HFF-Myc (cell line): ENCODE measurements at regions not wholly inside any gene's neighbourhood (a gene's known extent, or its start where the extent isn't known, plus 50 kb on each side); places are given as distances from the start of the nearest gene placed in this dataset.

Experiments
- DNase-seq: peaks from one replicate; pipeline ENCODE4 v3.0.0-alpha.2; 2011; ENCODE audit warnings: low read depth; ENCODE audit errors: extremely low read depth
- H3K4me3 ChIP-seq: replicated peaks from 2 replicates; pipeline ENCODE4 v1.5.1; 2011; ENCODE audit warnings: low read depth, mild to moderate bottlenecking, control low read depth, low read length
- TF ChIP-seq, protein P1 (sequence below): IDR thresholded peaks from 2 replicates; pipeline ENCODE4 v1.5.1; 2012; ENCODE audit warnings: mild to moderate bottlenecking, low read depth, low read length, control low read depth; ENCODE audit errors: missing control alignments

DNA sequence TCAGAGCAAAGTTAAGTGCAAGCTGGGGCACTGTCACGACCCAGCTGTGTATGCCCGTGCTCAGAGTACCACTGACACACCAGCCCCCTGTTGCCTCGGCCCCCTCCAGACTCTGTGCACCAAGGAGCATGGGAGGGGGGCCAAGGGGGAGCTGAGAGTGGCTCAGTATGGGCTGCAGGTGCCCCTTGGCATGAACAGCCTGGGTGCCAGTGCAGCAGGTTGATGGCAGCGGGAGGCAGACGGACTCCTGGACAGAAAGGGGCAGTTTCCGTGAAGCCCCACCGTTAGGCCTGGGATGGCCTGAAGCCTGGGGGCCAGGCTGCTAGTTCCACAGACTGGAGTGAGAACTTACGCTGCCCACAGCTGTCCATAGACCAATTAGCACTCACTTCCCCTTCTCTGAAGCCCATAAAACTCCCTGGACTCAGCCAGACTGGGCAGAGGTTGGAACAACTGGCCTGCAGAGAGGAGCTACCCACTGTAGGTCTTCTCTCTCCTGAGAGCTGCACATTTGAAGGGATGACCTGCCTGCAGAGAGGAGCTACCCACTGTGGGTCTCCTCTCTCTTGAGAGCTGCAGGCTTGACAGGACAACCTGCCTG, 182.8 kb downstream of the DEPDC1B start:
- TF ChIP-seq, protein P1, sequence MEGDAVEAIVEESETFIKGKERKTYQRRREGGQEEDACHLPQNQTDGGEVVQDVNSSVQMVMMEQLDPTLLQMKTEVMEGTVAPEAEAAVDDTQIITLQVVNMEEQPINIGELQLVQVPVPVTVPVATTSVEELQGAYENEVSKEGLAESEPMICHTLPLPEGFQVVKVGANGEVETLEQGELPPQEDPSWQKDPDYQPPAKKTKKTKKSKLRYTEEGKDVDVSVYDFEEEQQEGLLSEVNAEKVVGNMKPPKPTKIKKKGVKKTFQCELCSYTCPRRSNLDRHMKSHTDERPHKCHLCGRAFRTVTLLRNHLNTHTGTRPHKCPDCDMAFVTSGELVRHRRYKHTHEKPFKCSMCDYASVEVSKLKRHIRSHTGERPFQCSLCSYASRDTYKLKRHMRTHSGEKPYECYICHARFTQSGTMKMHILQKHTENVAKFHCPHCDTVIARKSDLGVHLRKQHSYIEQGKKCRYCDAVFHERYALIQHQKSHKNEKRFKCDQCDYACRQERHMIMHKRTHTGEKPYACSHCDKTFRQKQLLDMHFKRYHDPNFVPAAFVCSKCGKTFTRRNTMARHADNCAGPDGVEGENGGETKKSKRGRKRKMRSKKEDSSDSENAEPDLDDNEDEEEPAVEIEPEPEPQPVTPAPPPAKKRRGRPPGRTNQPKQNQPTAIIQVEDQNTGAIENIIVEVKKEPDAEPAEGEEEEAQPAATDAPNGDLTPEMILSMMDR, result no peak
- no peak overlapping the region for H3K4me3 ChIP-seq
- no peak for DNase-seq

DNA sequence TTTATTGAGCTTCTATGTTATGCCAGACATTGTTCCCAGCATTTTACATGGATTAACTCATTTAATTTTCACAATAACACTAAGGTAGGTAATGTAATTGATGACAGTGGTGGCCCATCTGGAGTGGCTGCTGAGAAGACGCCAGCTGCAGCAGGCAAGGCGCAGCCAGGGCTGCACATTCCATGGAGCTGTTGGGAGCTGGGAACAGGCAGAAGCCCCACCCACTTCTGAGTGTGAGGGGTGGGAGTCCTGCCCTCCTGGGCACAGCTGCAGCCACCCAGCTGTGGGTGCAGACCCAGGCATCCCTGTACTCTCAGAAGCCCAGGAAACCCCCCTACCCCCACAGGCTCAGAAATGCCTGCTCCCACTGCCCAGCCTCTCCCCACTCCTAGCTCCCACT, 183.3 kb downstream of the DEPDC1B start:
- TF ChIP-seq, protein P1, result no peak
- H3K4me3 ChIP-seq, result no peak overlapping the region
- no peak for DNase-seq

DNA sequence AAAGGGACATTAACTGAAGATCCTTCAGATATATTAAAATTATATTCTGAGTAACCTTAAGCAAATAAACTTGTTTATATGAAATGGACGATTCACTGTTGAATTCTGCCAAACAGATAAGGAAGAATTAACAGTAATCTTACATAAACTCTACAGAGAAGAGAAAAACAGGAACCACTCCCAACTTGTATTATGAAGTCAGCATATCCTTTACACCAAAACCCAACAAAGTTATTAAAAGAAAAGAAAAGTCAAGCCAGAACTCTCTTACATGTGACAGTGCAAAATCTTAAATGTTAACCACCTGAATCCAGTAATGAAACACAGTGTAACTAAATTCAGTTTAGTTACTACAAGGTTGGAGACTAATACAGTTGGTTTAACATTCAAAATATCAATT, 185.8 kb downstream of the DEPDC1B start:
- TF ChIP-seq, protein P1, result no peak
- DNase-seq, result no peak
- H3K4me3 ChIP-seq, result no peak overlapping the region

DNA sequence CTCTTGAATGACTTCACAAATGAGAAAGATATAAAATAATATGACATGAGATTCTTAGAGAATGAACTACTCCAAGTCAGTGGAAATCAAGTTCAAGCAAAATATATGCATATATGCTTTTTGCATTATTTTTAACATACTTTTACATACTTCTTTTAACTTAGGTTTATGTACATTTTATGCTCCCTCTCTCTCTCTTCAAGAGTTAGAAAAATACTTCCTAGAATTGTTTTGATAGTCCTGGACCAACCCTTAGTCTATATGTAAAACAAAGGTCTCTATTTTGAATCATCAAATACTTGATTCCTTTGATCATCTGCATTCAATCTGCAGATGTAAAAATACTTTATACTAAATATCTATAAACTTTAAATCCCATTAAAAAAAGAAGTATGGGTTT, 187.8 kb downstream of the DEPDC1B start:
- no peak for DNase-seq
- TF ChIP-seq, protein P1, result no peak

DNA sequence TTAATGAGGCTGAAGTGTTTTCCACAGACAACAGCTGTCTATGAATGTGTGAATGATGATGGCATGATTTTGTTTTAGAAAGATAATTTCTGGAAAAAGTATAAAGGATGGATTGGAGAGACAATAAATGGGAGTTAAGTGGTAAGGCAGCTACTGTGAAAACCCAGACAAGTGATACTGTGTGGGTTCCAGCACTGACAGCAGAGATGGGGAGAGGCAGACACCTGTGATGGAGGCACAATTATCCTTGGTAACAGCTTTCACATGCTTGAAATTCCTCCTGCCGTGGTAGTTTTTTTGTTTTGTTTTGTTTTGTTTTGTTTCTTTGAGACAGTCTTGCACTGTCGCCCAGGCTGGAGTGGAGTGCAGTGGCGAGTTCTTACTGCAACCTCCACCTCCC, 189.3 kb downstream of the DEPDC1B start:
- no peak for DNase-seq
- TF ChIP-seq, protein P1, result no peak
- H3K4me3 ChIP-seq, result no peak overlapping the region

More for the DNA sequence above, 187.8 kb downstream of the DEPDC1B start:
- H3K4me3 ChIP-seq, result no peak overlapping the region

DNA sequence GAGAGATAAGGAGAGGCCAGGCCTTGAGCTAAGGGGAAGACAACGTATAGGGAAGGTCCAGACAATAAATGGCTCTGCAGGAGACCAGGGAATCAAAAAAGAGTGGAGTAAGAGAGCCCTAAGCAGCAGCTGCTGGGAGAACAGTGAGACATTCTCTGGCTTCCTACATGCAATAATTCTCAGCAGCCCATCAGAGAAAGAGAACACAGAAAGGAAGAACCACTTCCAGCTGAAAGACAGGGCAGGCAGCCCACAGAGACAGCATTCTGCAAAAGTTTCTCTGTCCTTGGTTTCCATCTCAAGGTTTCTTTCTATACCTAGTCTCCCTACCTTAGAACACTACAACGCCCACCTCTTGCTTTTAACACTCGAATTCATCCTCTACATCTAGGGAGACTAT, 189.9 kb downstream of the DEPDC1B start:
- no peak overlapping the region for H3K4me3 ChIP-seq
- no peak for DNase-seq
- TF ChIP-seq, protein P1, result no peak

DNA sequence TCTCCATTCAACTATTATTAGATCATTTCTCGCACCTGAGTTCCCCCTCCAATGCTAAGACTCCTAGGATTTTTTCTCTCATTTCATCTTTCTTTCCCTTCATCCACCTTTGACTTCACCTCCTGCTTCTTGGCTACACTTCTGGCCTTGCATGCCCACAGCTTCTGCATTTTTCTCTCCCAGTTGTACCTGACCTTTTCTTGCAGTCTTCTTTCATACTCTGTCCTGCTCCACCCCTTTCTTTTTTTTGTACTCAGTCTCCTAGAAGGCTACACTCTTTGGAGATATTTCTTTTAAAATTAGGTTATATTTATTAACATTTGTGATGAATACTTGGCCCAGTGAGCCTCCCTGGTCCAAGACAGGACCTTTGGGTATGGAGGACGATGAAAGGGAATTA, 190.4 kb downstream of the DEPDC1B start:
- TF ChIP-seq, protein P1, result no peak
- DNase-seq, result no peak

More for the DNA sequence above, 190.4 kb downstream of the DEPDC1B start:
- no peak overlapping the region for H3K4me3 ChIP-seq
